GM23338 (cell line): ENCODE measurements at regions not wholly inside any gene's neighbourhood (a gene's known extent, or its start where the extent isn't known, plus 50 kb on each side); places are given as distances from the start of the nearest gene placed in this dataset.

Experiments
- ATAC-seq: fragments of 200-7000 bp; cut with Tn5 transposase; 3 replicates; pipeline ENCODE4 v1.9.1; 2020
- DNase-seq: peaks from one replicate; pipeline ENCODE4 v3.0.0-alpha.2; 2015; ENCODE audit warnings: low spot score
- H2AFZ ChIP-seq: fragments of 200-600 bp; sonication (generic); 2 replicates; pipeline ENCODE4 v1.8.0; 2016; ENCODE audit warnings: antibody characterized with exemption, mild to moderate bottlenecking, moderate library complexity
- H3F3A ChIP-seq: fragments of 200-600 bp; sonication (generic); replicated peaks from 2 replicates; pipeline ENCODE4 v1.8.0; 2017; ENCODE audit warnings: antibody characterized with exemption, mixed run types, low read depth
- H3K27ac ChIP-seq: fragments of 200-600 bp; sonication (generic); 2 replicates; pipeline ENCODE4 v1.6.1; 2016; ENCODE audit warnings: low read depth
- H3K27me3 ChIP-seq: fragments of 200-600 bp; sonication (generic); 2 replicates; pipeline ENCODE4 v1.8.0; 2016; ENCODE audit warnings: mild to moderate bottlenecking, mixed run types, moderate library complexity; ENCODE audit not compliant: insufficient read depth
- H3K36me3 ChIP-seq: fragments of 200-600 bp; sonication (generic); 2 replicates; pipeline ENCODE4 v1.8.0; 2016; ENCODE audit warnings: mild to moderate bottlenecking; ENCODE audit not compliant: insufficient read depth
- H3K4me1 ChIP-seq: fragments of 200-600 bp; sonication (generic); 2 replicates; pipeline ENCODE4 v1.8.0; 2016; ENCODE audit warnings: mild to moderate bottlenecking, moderate library complexity; ENCODE audit not compliant: insufficient read depth
- H3K4me2 ChIP-seq: fragments of 200-600 bp; sonication (generic); 2 replicates; pipeline ENCODE4 v1.7.1; 2017; ENCODE audit warnings: mixed run types
- H3K4me3 ChIP-seq: fragments of 200-600 bp; sonication (generic); 2 replicates; pipeline ENCODE4 v1.6.1; 2016; ENCODE audit warnings: mixed run types
- H3K79me2 ChIP-seq: fragments of 200-600 bp; sonication (generic); replicated peaks from 2 replicates; pipeline ENCODE4 v1.8.0; 2017; ENCODE audit warnings: mild to moderate bottlenecking; ENCODE audit not compliant: insufficient read depth
- H3K9me2 ChIP-seq: fragments of 200-600 bp; sonication (generic); 2 replicates; pipeline ENCODE4 v1.8.0; 2017; ENCODE audit not compliant: insufficient read depth
- H4K20me1 ChIP-seq: fragments of 200-600 bp; sonication (generic); replicated peaks from 2 replicates; pipeline ENCODE4 v1.8.0; 2017; ENCODE audit warnings: mild to moderate bottlenecking; ENCODE audit not compliant: insufficient read depth
- H3K27ac Mint-ChIP-seq: 2 replicates; pipeline ENCODE4 v1.8.0; 2020; ENCODE audit warnings: inconsistent platforms, mild to moderate bottlenecking, moderate library complexity, mixed read lengths
- H3K27me3 Mint-ChIP-seq: 3 replicates; pipeline ENCODE4 v1.8.0; 2022; ENCODE audit warnings: low read depth, mild to moderate bottlenecking, moderate library complexity, mixed read lengths, inconsistent platforms; ENCODE audit not compliant: insufficient read depth, poor library complexity
- H3K36me3 Mint-ChIP-seq: 3 replicates; pipeline ENCODE4 v1.8.0; 2021; ENCODE audit warnings: low read depth, mild to moderate bottlenecking, inconsistent platforms, moderate library complexity, mixed read lengths
- H3K4me1 Mint-ChIP-seq: 3 replicates; pipeline ENCODE4 v1.8.0; 2020; ENCODE audit warnings: mild to moderate bottlenecking, inconsistent platforms, mixed read lengths
- H3K4me3 Mint-ChIP-seq: 3 replicates; pipeline ENCODE4 v1.8.0; 2021; ENCODE audit warnings: moderate library complexity, mild to moderate bottlenecking, inconsistent platforms, mixed read lengths
- H3K9me3 Mint-ChIP-seq: 3 replicates; pipeline ENCODE4 v1.8.0; 2020; ENCODE audit warnings: moderate library complexity, mild to moderate bottlenecking, inconsistent platforms, mixed read lengths
- CREB1 ChIP-seq: fragments of 250-450 bp; sonication (Bioruptor Pico); IDR thresholded peaks from 2 replicates; pipeline ENCODE4 v1.5.0; 2020; ENCODE audit warnings: low read depth, mild to moderate bottlenecking, moderate library complexity
- EZH2 ChIP-seq: fragments of 200-600 bp; sonication (generic); IDR thresholded peaks from one replicate; pipeline ENCODE4 v1.8.0; 2017; ENCODE audit warnings: antibody characterized with exemption, mild to moderate bottlenecking, low read depth; ENCODE audit not compliant: unreplicated experiment
- EZH2phosphoT487 ChIP-seq: fragments of 200-600 bp; sonication (generic); IDR thresholded peaks from one replicate; pipeline ENCODE4 v1.8.1; 2018; ENCODE audit warnings: antibody characterized with exemption; ENCODE audit not compliant: unreplicated experiment
- JUNB ChIP-seq: IDR thresholded peaks from one replicate; pipeline ENCODE4 v1.6.1; 2016; ENCODE audit warnings: antibody characterized with exemption; ENCODE audit not compliant: unreplicated experiment
- NANOG ChIP-seq: IDR thresholded peaks from 2 replicates; pipeline ENCODE4 v1.6.1; 2016; ENCODE audit warnings: antibody characterized with exemption, borderline replicate concordance
- POLR2AphosphoS5 ChIP-seq: IDR thresholded peaks from 2 replicates; pipeline ENCODE4 v1.6.1; 2016; ENCODE audit warnings: antibody characterized with exemption, low read depth
- STAT1 ChIP-seq: IDR thresholded peaks from one replicate; pipeline ENCODE4 v1.6.1; 2016; ENCODE audit warnings: antibody characterized with exemption; ENCODE audit not compliant: unreplicated experiment
- ZNF114 ChIP-seq: fragments of 250-450 bp; sonication (Bioruptor Pico); IDR thresholded peaks from 2 replicates; pipeline ENCODE4 v1.5.0; 2020; ENCODE audit warnings: mild to moderate bottlenecking, moderate library complexity
- ZNF331 ChIP-seq: fragments of 250-450 bp; sonication (Bioruptor Pico); IDR thresholded peaks from 2 replicates; pipeline ENCODE4 v1.5.0; 2020; ENCODE audit warnings: low read depth, mild to moderate bottlenecking, moderate library complexity
- TF ChIP-seq, protein P1 (sequence below): IDR thresholded peaks from 2 replicates; pipeline ENCODE4 v1.6.1; 2016; ENCODE audit warnings: antibody characterized with exemption
- TF ChIP-seq, protein P2 (sequence below), 2 experiments: fragments of 200-600 bp in 1 of 2; sonication (generic) in 1 of 2; conservative IDR thresholded peaks; 2 replicates each; pipeline versions ENCODE4 v1.5.1 to v1.6.1; 2016 to 2017; ENCODE audit warnings: antibody characterized with exemption in 2 of 2, low read depth in 2 of 2, mild to moderate bottlenecking in 2 of 2, moderate library complexity in 1 of 2

DNA sequence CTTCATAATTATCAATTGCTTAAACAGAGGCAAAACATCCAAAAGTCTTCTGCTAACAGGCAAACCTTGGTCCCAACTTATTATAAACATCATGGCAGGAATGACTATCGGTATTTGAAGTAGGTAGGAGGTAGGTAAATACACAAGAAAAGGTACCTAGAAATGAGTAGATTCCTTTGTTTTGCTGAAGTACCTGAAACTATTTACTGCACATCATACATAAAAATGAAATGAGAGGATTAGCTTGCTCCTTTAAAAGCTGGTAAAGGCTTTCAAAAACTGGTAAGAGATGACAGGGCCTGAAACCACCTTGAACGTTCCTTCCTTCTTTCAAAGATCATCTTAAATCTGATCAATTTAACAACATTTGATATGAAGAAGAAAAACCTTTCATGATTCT lies 55.2 kb upstream of the MAPRE2 start:
- TF ChIP-seq ZNF331 (CRISPR knock-in tag) (no peak), EZH2phosphoT487 (no peak), STAT1 (no peak), POLR2AphosphoS5 (no peak)
- TF ChIP-seq, protein P1, sequence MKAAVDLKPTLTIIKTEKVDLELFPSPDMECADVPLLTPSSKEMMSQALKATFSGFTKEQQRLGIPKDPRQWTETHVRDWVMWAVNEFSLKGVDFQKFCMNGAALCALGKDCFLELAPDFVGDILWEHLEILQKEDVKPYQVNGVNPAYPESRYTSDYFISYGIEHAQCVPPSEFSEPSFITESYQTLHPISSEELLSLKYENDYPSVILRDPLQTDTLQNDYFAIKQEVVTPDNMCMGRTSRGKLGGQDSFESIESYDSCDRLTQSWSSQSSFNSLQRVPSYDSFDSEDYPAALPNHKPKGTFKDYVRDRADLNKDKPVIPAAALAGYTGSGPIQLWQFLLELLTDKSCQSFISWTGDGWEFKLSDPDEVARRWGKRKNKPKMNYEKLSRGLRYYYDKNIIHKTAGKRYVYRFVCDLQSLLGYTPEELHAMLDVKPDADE: no peak
- TF ChIP-seq, protein P2, sequence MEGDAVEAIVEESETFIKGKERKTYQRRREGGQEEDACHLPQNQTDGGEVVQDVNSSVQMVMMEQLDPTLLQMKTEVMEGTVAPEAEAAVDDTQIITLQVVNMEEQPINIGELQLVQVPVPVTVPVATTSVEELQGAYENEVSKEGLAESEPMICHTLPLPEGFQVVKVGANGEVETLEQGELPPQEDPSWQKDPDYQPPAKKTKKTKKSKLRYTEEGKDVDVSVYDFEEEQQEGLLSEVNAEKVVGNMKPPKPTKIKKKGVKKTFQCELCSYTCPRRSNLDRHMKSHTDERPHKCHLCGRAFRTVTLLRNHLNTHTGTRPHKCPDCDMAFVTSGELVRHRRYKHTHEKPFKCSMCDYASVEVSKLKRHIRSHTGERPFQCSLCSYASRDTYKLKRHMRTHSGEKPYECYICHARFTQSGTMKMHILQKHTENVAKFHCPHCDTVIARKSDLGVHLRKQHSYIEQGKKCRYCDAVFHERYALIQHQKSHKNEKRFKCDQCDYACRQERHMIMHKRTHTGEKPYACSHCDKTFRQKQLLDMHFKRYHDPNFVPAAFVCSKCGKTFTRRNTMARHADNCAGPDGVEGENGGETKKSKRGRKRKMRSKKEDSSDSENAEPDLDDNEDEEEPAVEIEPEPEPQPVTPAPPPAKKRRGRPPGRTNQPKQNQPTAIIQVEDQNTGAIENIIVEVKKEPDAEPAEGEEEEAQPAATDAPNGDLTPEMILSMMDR (conservative IDR thresholded peaks at IDR 0.05; ENCODE audit: low read depth in 2 of 2): no peak
- Histone ChIP-seq H3K27me3 (peaks cover 6% of the 10 kb centered on the region; the same call in 1 of the 2 replicates), H4K20me1 (no peaks in the 10 kb centered on the region), H3K79me2 (no peaks in the 10 kb centered on the region), H3K36me3 (no peaks in the 10 kb centered on the region), H3K4me2 (no peak overlapping the region), H3F3A (no peaks in the 10 kb centered on the region), H2AFZ (no peak overlapping the region; the same call in 1 of the 2 replicates), H3K4me3 (no peak overlapping the region), H3K9me2 (no peaks in the 10 kb centered on the region), H3K27ac (no peak overlapping the region), H3K4me1 (no peaks in the 10 kb centered on the region)
- no peaks in the 10 kb centered on the region for H3K9me3 Mint-ChIP-seq
- H3K27ac Mint-ChIP-seq: no peak overlapping the region
- DNase-seq (no peak), ATAC-seq (no peak)
- H3K27me3 Mint-ChIP-seq: no peaks in the 10 kb centered on the region
- no peak overlapping the region for H3K4me3 Mint-ChIP-seq
- no peaks in the 10 kb centered on the region for H3K4me1 Mint-ChIP-seq
- H3K36me3 Mint-ChIP-seq: no peaks in the 10 kb centered on the region

DNA sequence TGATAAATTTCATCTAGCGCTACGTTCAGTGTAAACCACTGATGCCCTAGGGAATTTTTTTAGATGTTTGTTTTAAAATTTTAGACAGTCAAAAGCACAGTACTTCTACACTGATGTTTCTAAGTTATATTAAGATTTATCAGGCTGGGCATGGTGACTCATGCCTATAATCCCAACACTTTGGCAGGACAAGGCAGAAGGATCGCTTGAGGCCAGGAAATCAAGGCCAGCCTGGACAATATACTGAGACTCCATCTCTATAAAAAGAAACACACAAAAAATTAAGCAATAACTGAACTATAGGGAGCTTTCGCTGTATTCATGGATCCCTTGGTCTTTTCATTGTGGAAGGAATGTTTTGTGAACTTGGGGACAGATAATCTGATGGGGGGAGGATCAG lies 50.6 kb upstream of the MAPRE2 start:
- Mint-ChIP-seq H3K36me3 (peaks cover 5% of the 10 kb centered on the region), H3K27me3 (no peaks in the 10 kb centered on the region)
- H2AFZ ChIP-seq: no peak overlapping the region

DNA sequence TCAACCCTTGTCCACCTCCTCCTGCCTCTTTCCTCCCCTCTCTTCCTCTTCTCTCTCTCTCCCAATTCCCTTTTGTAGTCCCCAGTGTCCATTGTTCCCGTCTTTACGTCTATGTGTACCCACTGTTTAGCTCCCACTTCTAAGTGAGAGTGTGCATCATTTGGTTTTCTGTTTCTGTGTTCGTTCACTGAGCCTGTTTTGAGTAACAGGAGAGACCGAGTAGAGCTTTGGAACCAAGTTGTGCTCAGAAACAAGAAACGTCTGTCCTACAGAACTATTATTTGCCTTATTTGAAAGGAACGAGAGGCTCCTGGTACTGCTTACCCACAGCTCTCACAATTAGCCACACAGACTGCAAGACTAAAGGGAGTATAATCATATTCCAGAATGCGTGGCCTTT lies 50.1 kb upstream of the MAPRE2 start:
- H3K9me2 ChIP-seq: no peaks in the 10 kb centered on the region
- no peak overlapping the region for H3K27ac ChIP-seq
- H3K4me3 ChIP-seq: no peak overlapping the region
- no peak overlapping the region for H3K4me2 ChIP-seq
- no peaks in the 10 kb centered on the region for H3F3A ChIP-seq
- H3K4me3 Mint-ChIP-seq: no peak overlapping the region
- DNase-seq (no peak), ATAC-seq (no peak)
- H4K20me1 ChIP-seq: no peaks in the 10 kb centered on the region
- H3K4me1 Mint-ChIP-seq: no peaks in the 10 kb centered on the region
- no peaks in the 10 kb centered on the region for H3K79me2 ChIP-seq
- H3K36me3 ChIP-seq: 0 out of 2 replicates have a peak, but pooled peaks cover 3% of the 10 kb centered on the region
- H3K36me3 Mint-ChIP-seq: peaks cover 11% of the 10 kb centered on the region
- no peaks in the 10 kb centered on the region for H3K27me3 Mint-ChIP-seq
- H2AFZ ChIP-seq: peak overlapping the region; percentile 56
- peaks cover 12% of the 10 kb centered on the region for H3K9me3 Mint-ChIP-seq
- no peaks in the 10 kb centered on the region for H3K27me3 ChIP-seq
- TF ChIP-seq EZH2 (no peak), ZNF114 (CRISPR knock-in tag) (no peak), CREB1 (CRISPR knock-in tag) (no peak), JUNB (no peak), EZH2phosphoT487 (no peak), ZNF331 (CRISPR knock-in tag) (no peak)
- TF ChIP-seq, protein P2 (conservative IDR thresholded peaks at IDR 0.05; ENCODE audit: low read depth in 2 of 2): no peak
- no peaks in the 10 kb centered on the region for H3K4me1 ChIP-seq
- no peak overlapping the region for H3K27ac Mint-ChIP-seq

More for the DNA sequence above, 50.6 kb upstream of the MAPRE2 start:
- Histone ChIP-seq H3K9me2 (no peaks in the 10 kb centered on the region), H3F3A (no peaks in the 10 kb centered on the region), H3K4me2 (no peak overlapping the region), H4K20me1 (no peaks in the 10 kb centered on the region), H3K4me3 (no peak overlapping the region), H3K79me2 (no peaks in the 10 kb centered on the region), H3K4me1 (no peaks in the 10 kb centered on the region), H3K27ac (no peak overlapping the region), H3K27me3 (no peaks in the 10 kb centered on the region), H3K36me3 (no peaks in the 10 kb centered on the region)
- H3K27ac Mint-ChIP-seq: no peak overlapping the region
- H3K9me3 Mint-ChIP-seq: peaks cover 7% of the 10 kb centered on the region
- TF ChIP-seq NANOG (no peak), JUNB (no peak), CREB1 (CRISPR knock-in tag) (no peak), EZH2phosphoT487 (no peak), STAT1 (no peak)
- H3K4me1 Mint-ChIP-seq: no peaks in the 10 kb centered on the region
- DNase-seq: no peak
- no peak overlapping the region for H3K4me3 Mint-ChIP-seq
- ATAC-seq: no peak
